OCI-LY7 (cell line): ENCODE measurements at regions not wholly inside any gene's neighbourhood (a gene's known extent, or its start where the extent isn't known, plus 50 kb on each side); places are given as distances from the start of the nearest gene placed in this dataset.

Experiments
- BruUV-seq: library from RNA; stranded (reverse); fragments of 400-500 nt; replicated peaks from 2 replicates; lab custom pipeline; 2021; lab: Mats Ljungman, UMichigan
- CTCF ChIA-PET: fragments of 300-600 bp; sonication (Branson Sonifier 250); formaldehyde crosslinking; loops from one replicate; lab custom pipeline; 2022; ENCODE audit warnings: antibody characterized with exemption; ENCODE audit not compliant: unreplicated experiment; lab: Charles Lee
- POLR2A ChIA-PET: fragments of 300-600 bp; sonication (Branson Sonifier 250); formaldehyde crosslinking; loops from one replicate; lab custom pipeline; 2022; ENCODE audit warnings: antibody characterized with exemption; lab: Charles Lee
- DNase-seq: peaks from one replicate; pipeline ENCODE4 v3.0.0-alpha.2; 2015; ENCODE audit warnings: low spot score
- H2AFZ ChIP-seq: fragments of 200-600 bp; sonication (generic), shearing (Covaris generic); 2 replicates; pipeline ENCODE4 v1.6.1; 2014; ENCODE audit warnings: mild to moderate bottlenecking, antibody characterized with exemption, low read length, moderate library complexity
- H3K27ac ChIP-seq: fragments of 200-600 bp; sonication (generic); 2 replicates; pipeline ENCODE4 v1.5.1; 2014; ENCODE audit warnings: mixed run types, low read depth, mild to moderate bottlenecking, moderate library complexity, low read length, inconsistent platforms; ENCODE audit not compliant: poor library complexity, severe bottlenecking
- H3K36me3 ChIP-seq: fragments of 200-600 bp; sonication (generic); 2 replicates; pipeline ENCODE4 v1.6.1; 2014; ENCODE audit warnings: mild to moderate bottlenecking, antibody characterized with exemption, low read length, moderate library complexity, mixed read lengths; ENCODE audit not compliant: insufficient read depth
- H3K4me1 ChIP-seq: fragments of 200-600 bp; sonication (generic); 2 replicates; pipeline ENCODE4 v1.5.1; 2014; ENCODE audit warnings: mild to moderate bottlenecking, low read length; ENCODE audit not compliant: insufficient read depth, poor library complexity, severe bottlenecking
- H3K4me2 ChIP-seq: fragments of 200-600 bp; sonication (generic); 2 replicates; pipeline ENCODE4 v1.6.1; 2014; ENCODE audit warnings: mild to moderate bottlenecking, low read length
- H3K4me3 ChIP-seq: fragments of 200-600 bp; sonication (generic); 2 replicates; pipeline ENCODE4 v1.5.1; 2014; ENCODE audit warnings: mild to moderate bottlenecking, low read depth, low read length; ENCODE audit not compliant: poor library complexity, severe bottlenecking
- H3K79me2 ChIP-seq: fragments of 200-600 bp; sonication (generic); 2 replicates; pipeline ENCODE4 v1.6.1; 2016; ENCODE audit warnings: low read depth, mild to moderate bottlenecking, low read length, moderate library complexity, mixed read lengths; ENCODE audit not compliant: insufficient read depth
- H3K9me2 ChIP-seq: fragments of 200-600 bp; sonication (generic); 2 replicates; pipeline ENCODE4 v1.6.1; 2016; ENCODE audit warnings: mild to moderate bottlenecking, low read length, mixed read lengths; ENCODE audit not compliant: insufficient read depth
- H3K9me3 ChIP-seq: fragments of 200-600 bp; sonication (generic); 2 replicates; pipeline ENCODE4 v1.6.1; 2014; ENCODE audit warnings: mild to moderate bottlenecking, mixed run types, low read length, mixed read lengths
- H4K20me1 ChIP-seq: fragments of 200-600 bp; sonication (generic); 2 replicates; pipeline ENCODE4 v1.6.1; 2014; ENCODE audit warnings: mild to moderate bottlenecking, antibody characterized with exemption, low read length, moderate library complexity, mixed read lengths; ENCODE audit not compliant: insufficient read depth
- CTCF ChIP-seq: fragments of 200-600 bp; sonication (generic); conservative IDR thresholded peaks from 2 replicates; pipeline ENCODE4 v1.5.1; 2014; ENCODE audit warnings: mild to moderate bottlenecking, antibody characterized with exemption, low read length, moderate library complexity, mixed read lengths
- EZH2phosphoT487 ChIP-seq: fragments of 200-600 bp; sonication (generic); IDR thresholded peaks from 2 replicates; pipeline ENCODE4 v1.6.1; 2018; ENCODE audit warnings: low read depth, borderline replicate concordance, mild to moderate bottlenecking, mixed run types, antibody characterized with exemption, low read length, moderate library complexity, mixed read lengths
- intact Hi-C: fragments of 100-400 bp; cut with micrococcal nuclease; formaldehyde crosslinking; loops from one replicate; pipeline ENCODE4 v1.10.0; 2022; ENCODE audit not compliant: unreplicated experiment

- Histone ChIP-seq H3K79me2 (no peaks in the 10 kb centered on the region), H3K9me3 (no peaks in the 10 kb centered on the region), H4K20me1 (no peaks in the 10 kb centered on the region), H3K4me1 (no peaks in the 10 kb centered on the region), H3K4me2 (no peak overlapping the region), H3K9me2 (no peaks in the 10 kb centered on the region), H3K36me3 (no peaks in the 10 kb centered on the region), H3K27ac (no peak overlapping the region), H2AFZ (no peak overlapping the region), H3K4me3 (no peak overlapping the region)
- CTCF ChIA-PET = no interaction called here
- intact Hi-C loops = no loop called here
- BruUV-seq = no TSS peak
- POLR2A ChIA-PET = no interaction called here
- no peak for TF ChIP-seq EZH2phosphoT487
- no peak for TF ChIP-seq CTCF
- no peak for DNase-seq
These were observed 112.4 kb upstream of the NOCT start for GRCh38 chr4:138903185-138903584.

GRCh38 chr4:138902705-138903104 lies 112.9 kb upstream of the NOCT start:
- Histone ChIP-seq H3K9me2 (no peaks in the 10 kb centered on the region), H3K4me3 (no peak overlapping the region), H3K4me1 (no peaks in the 10 kb centered on the region), H3K27ac (no peak overlapping the region), H3K9me3 (no peaks in the 10 kb centered on the region), H2AFZ (no peak overlapping the region), H3K4me2 (no peak overlapping the region), H3K79me2 (no peaks in the 10 kb centered on the region), H3K36me3 (no peaks in the 10 kb centered on the region), H4K20me1 (no peaks in the 10 kb centered on the region)
- DNase-seq = no peak
- intact Hi-C loops = no loop called here
- TF ChIP-seq CTCF (no peak), EZH2phosphoT487 (no peak)
- ChIA-PET CTCF (no interaction called here), POLR2A (no interaction called here)
- BruUV-seq = no TSS peak

GRCh38 chr4:138901177-138901576 lies 114.4 kb upstream of the NOCT start:
- POLR2A ChIA-PET = interaction anchor here (0.6 kb wide), 1 partner anchor 52 kb away, joined by 4 read pairs; no protein-coding TSS in a partner anchor
- H3K9me3 ChIP-seq = no peaks in the 10 kb centered on the region
- CTCF ChIA-PET = no interaction called here
- intact Hi-C loops = no loop called here
- no peak overlapping the region for H3K4me3 ChIP-seq
- TF ChIP-seq CTCF (no peak), EZH2phosphoT487 (no peak)
- H4K20me1 ChIP-seq = no peaks in the 10 kb centered on the region
- H3K4me1 ChIP-seq = no peaks in the 10 kb centered on the region
- no peak overlapping the region for H3K4me2 ChIP-seq
- BruUV-seq = no TSS peak
- no peak for DNase-seq
- no peaks in the 10 kb centered on the region for H3K36me3 ChIP-seq
- no peaks in the 10 kb centered on the region for H3K79me2 ChIP-seq
- no peaks in the 10 kb centered on the region for H3K9me2 ChIP-seq
- no peak overlapping the region for H2AFZ ChIP-seq
- H3K27ac ChIP-seq = no peak overlapping the region
